Urothelium cell line (cell line): ENCODE measurements at regions not wholly inside any gene's neighbourhood (a gene's known extent, or its start where the extent isn't known, plus 50 kb on each side); places are given as distances from the start of the nearest gene placed in this dataset.

ENCODE experiments used
- DNase-seq: peaks from one replicate; pipeline ENCODE4 v3.0.0; 2011; ENCODE audit warnings: low spot score, mixed read lengths
- FAIRE-seq: peaks from 2 replicates; lab custom pipeline; 2011; peaks lifted over from hg19 to GRCh38; lab: Jason Lieb, UNC

DNA sequence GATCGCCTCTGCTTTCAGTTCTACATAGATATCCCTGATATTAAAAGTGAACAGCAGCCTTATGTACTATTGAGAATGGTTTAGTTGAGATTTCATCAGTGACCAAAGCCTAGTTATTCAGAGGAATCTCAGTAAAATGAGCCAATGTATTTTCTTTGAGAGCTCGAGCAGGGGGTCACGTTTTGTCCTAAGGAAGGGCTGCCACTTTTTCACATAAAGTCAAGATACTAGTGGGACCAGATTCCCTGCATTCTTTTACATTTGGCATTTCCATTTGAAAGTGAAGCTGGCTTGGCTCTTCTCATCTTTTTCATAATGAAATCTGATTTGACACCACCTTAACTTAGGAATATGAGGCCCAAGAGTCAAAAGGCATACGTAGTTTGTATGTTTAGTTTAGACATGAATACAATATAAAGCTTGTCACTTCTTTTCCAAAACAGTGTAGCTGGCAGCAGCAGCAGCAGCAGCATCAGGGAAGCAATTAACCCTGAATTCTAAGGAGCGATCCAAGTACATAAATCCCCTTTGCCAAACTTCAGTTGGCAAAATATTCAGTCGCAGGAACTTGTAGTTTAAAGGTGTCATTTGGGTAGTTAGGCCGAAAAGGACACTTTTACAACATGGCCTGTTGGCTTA lies 1752.2 kb upstream of the PCDH20 start:
- no peak for DNase-seq
- no peak for FAIRE-seq

DNA sequence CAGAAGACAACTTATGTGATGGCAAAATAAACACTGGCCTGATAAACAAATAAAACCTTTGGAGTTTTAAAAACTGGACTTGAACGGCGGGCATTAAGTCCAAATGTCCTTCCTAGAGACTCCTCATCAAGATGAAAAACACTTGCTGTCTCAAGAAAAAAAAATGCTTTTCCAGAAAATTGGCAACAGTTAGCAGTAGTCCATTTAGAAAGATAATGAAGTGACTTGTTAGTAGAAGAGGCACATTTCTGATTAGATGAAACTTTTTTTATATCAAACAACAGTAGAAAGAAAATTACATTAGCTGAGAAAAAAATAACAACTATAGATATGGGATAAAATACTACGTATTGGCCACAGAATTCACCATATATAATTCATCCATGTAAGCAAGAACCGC lies 1750.7 kb upstream of the PCDH20 start:
- DNase-seq (no peak), FAIRE-seq (no peak)

DNA sequence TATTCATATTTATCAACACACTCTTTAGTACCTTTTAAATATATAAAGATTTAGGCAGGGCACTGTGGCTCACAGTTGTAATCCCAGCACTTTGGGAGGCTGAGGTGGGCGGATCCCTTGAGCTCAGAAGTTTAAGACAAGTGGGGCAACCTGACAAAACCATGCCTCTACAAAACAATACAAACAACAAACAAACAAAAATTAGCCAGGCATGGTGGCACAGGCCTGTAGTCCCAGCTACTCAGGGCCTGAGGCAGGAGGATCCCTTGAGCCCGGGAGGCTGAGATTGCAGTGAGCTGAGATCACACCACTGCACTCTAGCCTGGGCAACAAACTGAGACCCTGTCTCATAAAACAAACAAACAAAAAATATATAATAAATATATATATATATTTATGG lies 1748.3 kb upstream of the PCDH20 start:
- no peak for FAIRE-seq
- DNase-seq, result no peak

DNA sequence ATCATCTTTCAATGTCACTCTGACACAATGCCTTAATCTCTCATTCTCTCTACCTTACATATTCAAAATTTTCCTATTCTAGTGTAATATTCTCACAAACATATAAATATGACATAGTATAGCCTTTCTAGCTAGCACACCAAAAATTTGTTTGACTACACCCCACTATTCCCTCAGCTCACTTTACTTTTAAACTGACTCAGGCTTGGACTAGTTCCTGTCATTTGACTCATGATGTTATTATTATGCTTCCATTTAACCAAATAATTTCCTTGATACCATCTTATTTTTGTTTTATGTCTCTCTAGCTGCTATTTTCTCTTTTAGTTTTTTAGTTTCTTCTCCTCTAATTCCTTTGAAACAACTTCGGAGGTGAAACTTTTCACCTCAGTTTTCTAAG lies 1745.6 kb upstream of the PCDH20 start:
- DNase-seq (no peak), FAIRE-seq (no peak)

DNA sequence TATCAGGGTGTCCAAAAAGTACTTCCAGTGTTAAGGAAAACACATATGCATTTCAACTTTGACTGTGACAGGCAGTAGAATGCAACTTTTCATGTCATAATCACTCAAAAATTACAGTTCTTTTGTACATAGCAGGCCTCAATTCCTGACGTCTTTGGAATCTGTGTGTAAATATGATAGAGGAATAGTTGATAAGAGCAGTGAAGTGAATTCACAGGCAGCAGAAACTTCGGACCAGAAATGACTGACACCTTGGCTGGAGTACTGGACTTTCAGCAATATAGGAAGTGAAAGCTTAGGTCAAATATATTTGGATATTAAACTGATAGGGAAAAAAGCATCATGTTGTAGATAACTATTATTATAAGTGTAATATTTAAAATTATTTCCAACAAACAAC lies 1741.2 kb upstream of the PCDH20 start:
- no peak for DNase-seq
- FAIRE-seq, result no peak

DNA sequence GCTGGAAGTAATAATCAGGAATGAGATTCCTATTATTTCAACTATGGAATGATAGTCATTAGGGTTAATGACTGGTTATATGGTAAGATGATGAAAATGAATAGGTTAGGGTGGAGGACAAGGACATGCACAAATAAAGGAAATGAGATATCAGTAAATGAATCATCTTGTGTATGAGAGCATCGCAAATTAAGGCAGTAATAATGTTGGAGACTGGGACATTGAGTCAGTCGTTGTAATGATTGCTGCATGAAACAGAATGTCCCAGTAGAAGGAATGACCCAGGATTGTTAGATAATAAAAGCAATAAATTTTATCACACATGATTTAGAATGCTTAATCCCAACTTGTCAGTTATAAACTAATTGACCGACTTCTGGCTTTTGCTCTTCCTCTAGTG lies 1733.7 kb upstream of the PCDH20 start:
- FAIRE-seq (no peak), DNase-seq (no peak)

DNA sequence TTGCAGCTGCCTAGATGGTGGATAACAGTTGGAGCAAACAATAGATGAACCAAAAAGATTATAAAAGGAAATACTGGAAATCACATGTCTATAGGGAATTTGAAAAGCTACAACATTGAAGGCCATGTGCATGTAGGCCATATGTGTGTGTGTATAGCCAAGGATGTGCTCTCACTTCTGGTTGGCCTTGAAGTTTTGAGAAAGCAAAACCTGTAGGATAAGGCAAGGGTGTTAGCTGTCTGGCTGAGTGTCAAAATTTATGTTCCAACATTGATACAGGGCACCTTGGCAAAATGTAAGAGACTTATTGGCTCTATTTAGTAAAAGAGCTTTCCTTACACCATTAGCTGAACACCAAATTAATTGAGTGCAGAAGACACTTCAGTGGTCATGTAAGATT lies 1723.6 kb upstream of the PCDH20 start:
- DNase-seq (no peak), FAIRE-seq (no peak)

DNA sequence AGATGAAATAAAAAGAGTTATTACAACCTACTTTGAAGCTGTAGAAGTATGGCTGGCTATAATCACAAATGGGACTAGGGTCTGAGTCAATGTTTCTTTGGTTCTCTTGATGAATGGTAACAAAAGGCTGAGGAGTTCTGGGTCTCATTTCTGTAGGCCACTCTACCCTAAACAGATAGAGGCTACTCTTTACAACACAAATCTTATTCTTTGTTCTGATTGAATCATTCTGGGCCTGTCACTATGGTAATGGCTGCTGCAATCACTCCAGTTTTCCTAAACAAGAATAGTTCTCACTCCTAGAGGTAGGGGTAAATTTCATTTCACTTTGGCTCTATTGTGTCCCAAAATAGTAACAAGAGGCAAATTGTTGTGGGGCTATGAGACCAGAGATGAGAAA lies 1714.3 kb upstream of the PCDH20 start:
- DNase-seq, result no peak
- no peak for FAIRE-seq

DNA sequence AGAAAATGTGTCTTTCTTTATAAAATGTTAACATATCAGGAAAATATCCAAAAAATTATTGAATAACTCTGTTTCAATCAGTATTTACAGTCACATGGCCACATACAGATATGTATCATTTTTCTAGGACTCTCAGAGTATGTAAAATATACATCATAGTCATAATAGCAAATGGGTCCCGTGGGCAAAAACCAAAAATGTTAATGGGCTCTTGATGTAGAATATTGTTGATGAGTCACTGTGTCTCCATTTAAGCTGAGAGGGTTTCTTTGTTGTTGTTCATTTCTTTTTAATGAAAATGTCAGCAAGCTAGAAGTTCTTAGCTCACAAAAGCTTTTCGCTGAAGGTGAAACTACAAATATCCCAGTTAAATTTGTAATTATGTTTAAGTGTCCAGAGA lies 1713.1 kb upstream of the PCDH20 start:
- FAIRE-seq (no peak), DNase-seq (no peak)

DNA sequence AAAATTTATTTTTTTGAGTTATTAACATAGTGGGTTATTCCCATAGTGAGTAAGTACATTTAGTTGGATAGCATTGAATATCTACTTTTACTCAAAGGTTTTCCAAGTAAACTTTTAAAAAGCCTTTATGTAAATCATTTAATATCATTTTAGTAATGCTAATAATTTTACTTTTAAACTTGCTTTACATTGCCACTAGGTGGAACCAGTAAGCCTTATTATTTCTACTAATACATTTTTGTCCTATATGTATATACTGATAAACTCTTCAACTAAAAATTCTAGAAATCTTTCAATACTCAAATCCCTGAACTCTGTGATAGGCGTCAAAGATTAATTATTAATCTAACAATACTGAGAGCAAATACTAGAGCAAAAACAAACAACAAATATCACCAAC lies 1709.2 kb upstream of the PCDH20 start:
- no peak for DNase-seq
- no peak for FAIRE-seq

DNA sequence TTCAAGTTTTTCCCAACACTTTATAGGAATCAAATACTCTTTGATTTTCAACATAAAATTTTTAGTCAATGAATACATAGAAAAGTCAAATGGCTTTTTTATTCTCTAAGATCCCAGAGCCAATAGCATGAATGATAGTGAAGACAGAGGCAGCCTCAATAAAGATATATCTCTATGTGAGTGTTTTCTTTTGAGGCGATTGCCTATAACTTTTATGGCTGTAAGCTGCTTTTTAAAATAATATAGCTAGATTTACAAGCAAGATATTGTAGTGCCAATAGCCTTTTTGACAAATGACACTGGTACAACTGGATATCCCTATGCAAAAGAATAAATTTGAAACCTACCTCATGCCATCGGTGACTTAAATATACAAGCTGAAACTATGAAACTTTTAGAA lies 1705.2 kb upstream of the PCDH20 start:
- FAIRE-seq (no peak), DNase-seq (no peak)

DNA sequence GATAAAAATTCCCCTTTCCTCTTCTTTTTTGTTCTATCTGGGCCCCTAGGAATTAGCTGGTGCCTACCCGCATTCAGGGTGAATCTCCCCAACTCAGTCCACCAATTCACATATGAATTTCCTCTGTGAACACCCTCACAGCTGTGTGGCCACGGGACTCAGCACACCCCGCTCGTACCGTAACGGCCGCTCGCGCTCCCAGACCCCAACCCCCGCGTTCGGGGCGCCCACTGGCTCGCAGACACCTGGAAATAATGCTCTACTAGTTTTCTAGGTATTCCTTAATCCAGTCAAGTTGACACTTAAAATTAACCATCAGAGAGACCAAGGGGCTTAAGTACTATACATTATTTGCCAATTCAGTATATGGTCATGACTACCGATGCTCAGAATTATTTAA lies 1702.1 kb upstream of the PCDH20 start:
- no peak for DNase-seq
- FAIRE-seq, result no peak

DNA sequence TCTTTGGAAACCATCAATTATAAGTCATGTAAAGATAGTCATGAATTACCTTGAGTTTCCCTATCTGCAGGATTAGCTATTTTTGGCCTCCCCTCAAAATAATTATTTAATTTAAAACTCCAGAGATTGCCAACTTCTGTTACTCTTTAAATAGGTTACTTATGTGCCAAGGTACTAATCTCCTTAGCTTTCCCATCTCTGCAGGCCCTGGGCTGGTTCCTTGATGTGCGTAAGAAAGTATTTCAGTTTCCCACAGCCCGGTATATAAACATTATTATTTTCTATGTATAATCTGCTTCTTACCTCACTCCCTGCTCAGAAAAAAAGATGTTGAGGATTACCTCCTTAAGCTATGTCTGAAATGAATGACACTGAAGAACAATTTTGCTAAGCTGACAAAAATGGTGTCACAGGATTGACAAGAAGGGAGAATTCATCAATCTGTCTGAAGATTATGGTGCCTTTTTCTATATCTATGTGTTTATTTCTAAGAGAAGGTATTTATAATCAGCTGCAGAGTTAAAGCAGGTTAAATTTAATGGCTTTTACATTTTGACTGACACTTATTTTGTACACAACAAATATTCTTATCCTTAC lies 1697.2 kb upstream of the PCDH20 start:
- FAIRE-seq (no peak), DNase-seq (no peak)

DNA sequence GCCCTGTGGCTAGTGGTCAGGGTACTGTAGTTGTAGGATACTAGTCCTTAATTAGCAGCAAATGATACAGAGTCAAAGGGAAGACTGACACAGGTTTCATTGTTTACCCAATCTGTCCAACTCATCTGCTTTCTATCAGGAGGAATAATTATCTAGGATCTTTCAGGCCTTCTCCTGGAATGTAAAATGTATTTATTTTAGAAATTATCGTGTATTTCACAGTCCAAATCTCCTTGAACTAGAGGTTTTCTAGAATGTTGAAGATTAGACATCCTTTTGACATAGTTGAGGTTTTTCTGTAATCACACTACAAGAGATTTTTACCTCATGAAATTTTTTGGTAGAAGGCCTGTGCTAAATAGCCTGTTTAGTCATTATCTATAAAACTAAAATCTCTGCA lies 1694.8 kb upstream of the PCDH20 start:
- FAIRE-seq, result no peak
- DNase-seq, result no peak

DNA sequence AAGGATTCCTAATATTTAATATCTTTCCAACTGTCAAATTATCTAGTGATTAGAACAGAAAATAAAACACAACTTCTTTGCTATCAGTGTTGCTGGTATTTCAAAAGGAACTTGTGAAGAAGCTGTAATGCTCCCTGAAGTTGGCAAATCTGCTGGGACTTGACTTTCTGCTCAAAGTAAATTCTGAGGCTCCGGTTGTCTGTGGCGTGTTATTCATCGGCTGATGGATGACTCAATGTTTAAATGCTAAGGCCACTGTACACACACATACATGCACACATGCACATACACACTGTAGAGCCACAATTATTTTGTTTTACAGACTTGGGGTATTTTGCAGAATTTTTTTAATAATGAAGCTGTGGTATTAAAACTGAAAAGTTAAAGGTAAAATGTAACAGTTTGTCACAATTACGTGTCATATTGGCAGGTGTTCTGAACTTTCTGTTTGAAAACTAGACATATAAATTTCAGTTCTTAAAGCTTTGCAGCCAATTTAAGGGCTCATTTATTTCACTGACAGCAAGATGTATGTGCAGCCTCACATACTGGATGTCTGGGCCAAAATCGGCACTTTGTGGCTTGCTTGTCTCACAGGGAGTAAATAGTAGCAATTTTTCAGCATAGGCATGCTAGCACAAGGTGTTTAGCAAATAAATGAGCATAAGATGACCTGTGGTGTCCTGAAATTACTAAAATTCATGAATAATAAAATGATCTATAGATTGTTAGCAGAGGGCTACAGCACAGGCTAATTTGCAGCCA lies 1691.7 kb upstream of the PCDH20 start:
- DNase-seq, result no peak
- no peak for FAIRE-seq

DNA sequence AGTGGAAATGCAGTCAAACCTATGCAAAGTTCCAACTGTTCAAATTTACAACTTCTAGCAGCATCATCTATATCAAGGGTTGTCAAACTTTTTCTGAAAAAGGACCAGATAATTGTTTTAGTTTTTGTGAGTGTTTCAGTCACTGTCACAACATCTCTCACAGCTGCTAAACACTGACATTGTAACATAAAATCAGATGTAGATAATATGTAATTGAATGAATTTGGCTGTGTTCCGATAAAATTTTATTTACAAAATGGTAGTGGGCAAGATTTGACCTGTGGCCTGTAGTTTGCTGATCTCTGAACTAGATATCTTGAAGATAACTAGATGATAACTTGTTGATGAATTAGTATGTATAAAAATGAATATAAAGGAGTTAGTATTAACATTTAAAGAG lies 1679.1 kb upstream of the PCDH20 start:
- DNase-seq (no peak), FAIRE-seq (no peak)

DNA sequence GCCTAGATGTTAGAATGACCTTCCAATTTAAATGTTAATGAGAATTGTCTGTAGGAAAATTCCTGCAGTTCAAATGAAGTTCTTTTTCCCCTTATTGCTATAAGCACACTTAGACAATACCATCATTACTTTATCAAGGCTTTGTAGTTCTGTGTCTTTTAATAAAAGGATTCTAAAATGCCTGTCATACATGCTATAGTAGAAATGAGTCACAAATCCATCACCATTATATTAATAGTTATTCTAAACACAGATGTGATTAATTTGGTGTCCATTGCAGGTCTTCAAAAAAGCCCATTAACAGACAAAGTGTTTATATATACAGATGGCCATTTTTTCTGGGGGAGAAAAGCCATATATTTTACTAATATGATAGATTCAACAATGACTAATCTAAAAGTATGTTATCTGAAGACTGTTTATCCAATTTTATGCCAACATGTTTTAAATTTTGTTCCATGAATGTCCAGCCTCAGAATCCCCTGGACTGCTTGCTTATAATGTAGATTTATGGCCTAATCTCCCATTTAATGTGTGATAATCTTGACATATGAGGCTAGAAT lies 1678.3 kb upstream of the PCDH20 start:
- no peak for FAIRE-seq

DNA sequence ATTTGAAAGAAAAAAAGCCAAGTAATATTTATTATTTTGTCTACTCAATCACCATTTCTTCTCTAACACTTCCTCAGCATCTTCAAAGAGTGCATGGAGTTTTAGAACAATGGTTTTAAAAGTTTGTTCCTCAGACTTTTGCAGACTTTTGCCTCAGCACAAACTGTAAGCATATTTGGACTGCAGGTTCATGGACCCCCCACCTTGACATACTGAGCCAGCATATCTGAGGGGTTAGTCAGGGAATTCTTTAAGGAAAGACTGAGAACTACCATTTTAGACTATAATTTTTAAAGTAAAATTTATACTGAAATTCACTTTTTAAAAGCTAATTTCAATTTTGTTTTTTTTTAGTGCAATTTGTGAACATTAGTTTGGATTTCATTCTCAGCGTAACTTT lies 1676.8 kb upstream of the PCDH20 start:
- FAIRE-seq (no peak), DNase-seq (no peak)

More for the DNA sequence above, 1678.3 kb upstream of the PCDH20 start:
- DNase-seq, result no peak

DNA sequence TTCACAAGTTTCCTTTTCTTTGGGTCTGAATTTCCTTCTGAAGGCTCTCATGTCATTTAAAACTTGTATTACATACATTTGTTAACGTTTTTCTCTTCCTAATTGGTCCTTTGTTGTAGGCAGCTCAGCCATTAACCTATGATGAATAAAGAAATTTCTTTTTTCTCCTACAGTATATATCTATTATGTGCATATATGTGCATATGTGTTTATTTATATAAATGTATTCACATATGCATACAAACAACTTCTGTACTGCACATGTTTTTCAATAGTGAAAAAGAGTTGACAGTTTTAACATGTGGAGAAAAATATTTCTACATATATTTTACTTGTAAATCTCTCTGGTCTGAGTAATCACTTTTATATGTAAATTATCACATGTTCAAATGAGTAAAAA lies 1674.9 kb upstream of the PCDH20 start:
- DNase-seq (no peak), FAIRE-seq (no peak)

DNA sequence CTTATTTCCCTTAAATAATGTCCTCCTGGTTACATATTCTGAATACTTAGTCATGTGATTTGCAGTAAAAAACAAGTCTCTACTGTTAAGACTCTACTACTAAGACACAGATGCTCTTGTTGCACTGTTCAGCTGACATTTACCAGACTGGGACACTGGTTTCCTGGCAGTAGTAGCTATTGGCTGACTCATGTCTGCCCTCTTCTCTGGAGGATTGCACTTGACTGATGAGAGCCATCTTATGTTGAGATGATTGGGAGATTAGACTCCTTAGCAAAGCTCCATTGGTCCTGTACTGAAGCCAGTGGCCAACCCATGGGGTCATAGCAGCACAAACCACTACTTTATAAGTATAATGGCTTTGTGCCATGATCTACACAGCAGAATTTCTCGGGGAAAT lies 1672.6 kb upstream of the PCDH20 start:
- DNase-seq (peak; percentile 1), FAIRE-seq (no peak)

DNA sequence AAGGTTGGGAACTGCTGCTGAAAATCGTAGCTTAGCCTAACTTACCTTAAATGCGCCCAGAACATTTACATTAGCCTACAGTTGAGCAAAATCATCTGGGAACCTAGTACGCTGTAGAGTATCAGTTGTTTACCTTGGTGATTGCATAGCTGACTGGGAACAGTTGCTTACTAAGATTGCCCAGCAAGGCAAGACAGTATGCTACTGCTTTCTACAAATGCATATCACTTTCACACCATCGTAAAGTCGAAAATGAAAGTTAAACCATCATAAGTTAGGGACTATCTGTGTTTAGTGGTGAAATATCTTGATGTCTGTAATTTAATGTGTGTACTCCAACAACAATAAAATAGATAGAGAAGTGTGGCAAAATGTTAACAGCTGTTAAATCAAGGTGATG lies 1670.6 kb upstream of the PCDH20 start:
- FAIRE-seq, result no peak

DNA sequence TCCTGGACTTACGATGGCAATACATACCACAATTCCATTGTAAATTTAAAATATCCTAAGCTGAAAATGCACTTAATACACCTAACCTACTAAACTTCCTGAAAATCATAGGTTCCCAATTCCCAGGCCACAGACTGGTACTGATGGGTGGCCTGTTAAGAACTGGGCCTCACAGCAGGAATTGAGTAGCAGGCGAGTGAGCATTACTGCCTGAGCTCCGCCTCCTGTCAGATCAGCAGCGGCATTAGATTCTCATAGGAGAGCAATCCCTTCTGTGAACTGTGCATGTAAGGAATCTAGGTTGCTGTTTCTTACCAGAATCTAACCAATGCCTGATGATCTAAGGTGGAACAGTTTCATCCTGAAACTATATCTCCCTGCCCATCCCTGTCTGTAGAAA lies 1670.2 kb upstream of the PCDH20 start:
- DNase-seq, result no peak
- FAIRE-seq, result no peak

More for the DNA sequence above, 1670.6 kb upstream of the PCDH20 start:
- DNase-seq, result no peak
